Cardiac fibroblast (primary cell): ENCODE measurements at regions not wholly inside any gene's neighbourhood (a gene's known extent, or its start where the extent isn't known, plus 50 kb on each side); places are given as distances from the start of the nearest gene placed in this dataset.

Experiments
- DNase-seq, 2 donors: peaks; one replicate each; pipeline versions ENCODE4 v3.0.0 to v3.0.0-alpha.2; 2010; ENCODE audit warnings: low read depth in 2 of 2
- H3K4me3 ChIP-seq, 2 donors: replicated peaks in 1 of 2; 1 replicate in 1 of 2; 2 replicates in 1 of 2; pipeline ENCODE4 v1.5.1; 2011; ENCODE audit warnings: low read depth in 2 of 2, low read length in 2 of 2, mild to moderate bottlenecking in 2 of 2, moderate library complexity in 1 of 2
- TF ChIP-seq, protein P1 (sequence below): IDR thresholded peaks from one replicate; pipeline ENCODE4 v1.5.1; 2011; ENCODE audit warnings: low read depth, mild to moderate bottlenecking, low read length, inconsistent platforms

DNA sequence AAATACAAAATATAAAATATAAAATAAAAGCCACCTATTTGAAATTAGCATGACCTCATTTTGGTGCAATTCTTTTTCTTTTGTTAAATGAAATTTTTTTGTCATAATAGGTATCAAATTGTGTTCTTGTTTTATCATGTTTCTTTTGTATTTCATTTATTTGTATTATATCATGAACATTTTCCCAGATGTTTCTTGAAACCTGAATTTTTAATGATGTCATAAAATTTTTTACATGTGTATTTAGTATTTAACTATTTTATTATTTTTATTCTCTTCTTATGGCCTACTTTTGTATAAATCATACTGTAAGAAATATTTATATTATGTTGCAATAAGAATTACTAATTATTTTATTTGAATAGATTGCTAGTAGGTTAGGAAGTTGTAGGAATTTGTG lies 361.7 kb downstream of the TMEM161B start:
- no peak for DNase-seq
- H3K4me3 ChIP-seq: no peak overlapping the region
- TF ChIP-seq, protein P1, sequence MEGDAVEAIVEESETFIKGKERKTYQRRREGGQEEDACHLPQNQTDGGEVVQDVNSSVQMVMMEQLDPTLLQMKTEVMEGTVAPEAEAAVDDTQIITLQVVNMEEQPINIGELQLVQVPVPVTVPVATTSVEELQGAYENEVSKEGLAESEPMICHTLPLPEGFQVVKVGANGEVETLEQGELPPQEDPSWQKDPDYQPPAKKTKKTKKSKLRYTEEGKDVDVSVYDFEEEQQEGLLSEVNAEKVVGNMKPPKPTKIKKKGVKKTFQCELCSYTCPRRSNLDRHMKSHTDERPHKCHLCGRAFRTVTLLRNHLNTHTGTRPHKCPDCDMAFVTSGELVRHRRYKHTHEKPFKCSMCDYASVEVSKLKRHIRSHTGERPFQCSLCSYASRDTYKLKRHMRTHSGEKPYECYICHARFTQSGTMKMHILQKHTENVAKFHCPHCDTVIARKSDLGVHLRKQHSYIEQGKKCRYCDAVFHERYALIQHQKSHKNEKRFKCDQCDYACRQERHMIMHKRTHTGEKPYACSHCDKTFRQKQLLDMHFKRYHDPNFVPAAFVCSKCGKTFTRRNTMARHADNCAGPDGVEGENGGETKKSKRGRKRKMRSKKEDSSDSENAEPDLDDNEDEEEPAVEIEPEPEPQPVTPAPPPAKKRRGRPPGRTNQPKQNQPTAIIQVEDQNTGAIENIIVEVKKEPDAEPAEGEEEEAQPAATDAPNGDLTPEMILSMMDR: no peak

DNA sequence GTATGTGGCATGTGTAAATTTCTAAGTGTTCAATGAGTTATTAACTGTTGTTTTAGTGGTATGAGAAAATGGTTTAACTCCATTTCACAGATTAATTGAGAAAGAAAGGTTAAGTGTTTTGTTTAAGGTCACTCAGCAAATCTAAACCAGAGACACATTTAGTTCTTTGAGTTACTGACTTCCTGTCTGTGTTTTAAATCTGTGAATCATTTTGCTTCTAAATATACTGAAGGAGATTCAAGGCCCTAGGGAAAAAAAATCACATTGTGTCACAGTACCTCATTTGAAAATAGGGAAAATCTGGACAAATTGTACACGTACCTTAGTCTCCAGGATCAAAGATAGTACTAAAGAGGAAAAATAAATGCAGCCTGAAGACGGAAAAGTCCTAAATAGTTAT lies 368.2 kb downstream of the TMEM161B start:
- no peak overlapping the region for H3K4me3 ChIP-seq
- no peak for DNase-seq

DNA sequence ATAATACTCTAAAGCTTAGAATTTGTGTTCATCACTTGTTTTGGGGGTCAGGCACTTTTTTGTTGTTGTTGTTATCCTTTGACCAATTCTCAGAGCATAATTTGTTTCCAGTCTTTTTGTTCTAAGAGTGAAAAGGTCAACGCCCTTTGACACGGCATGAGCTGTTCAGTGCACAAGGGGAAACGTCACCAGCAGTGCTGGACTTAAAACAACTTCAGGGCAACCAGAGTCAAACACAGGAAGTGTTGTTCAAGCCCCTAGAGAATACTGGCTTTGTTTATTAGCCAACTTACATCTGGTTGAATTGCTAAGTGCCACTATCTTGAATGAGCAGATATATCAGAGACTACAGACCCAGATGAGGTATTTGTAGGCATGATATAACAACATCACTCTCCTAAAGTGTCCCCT lies 368.9 kb downstream of the TMEM161B start:
- H3K4me3 ChIP-seq: no peak overlapping the region
- TF ChIP-seq, protein P1: no peak
- DNase-seq: peak; percentile 2 to 5

More for the DNA sequence above, 368.2 kb downstream of the TMEM161B start:
- TF ChIP-seq, protein P1: no peak

DNA sequence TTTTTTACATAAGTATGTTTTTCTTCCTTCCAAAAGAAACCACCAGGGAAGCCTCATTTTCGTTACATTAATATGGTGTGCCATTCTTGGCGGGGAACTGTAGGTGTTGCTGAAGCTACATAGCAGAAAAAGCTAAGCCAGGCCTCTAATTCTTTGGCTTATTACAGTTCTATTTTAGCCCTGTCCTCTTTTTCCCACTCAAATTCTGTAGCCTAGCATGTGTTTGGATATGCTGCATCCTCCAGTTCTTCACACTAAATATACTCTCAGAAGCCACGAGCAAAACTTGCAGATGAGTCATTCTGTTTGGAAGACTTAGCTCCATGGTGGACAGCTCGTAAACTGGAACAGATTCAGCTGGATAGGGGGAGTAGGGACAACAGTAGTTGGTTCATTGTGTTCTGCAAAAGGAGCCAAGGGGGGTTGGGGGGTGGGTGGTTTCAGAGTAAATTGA lies 369.4 kb downstream of the TMEM161B start:
- no peak overlapping the region for H3K4me3 ChIP-seq
- TF ChIP-seq, protein P1: no peak
- DNase-seq: no peak

DNA sequence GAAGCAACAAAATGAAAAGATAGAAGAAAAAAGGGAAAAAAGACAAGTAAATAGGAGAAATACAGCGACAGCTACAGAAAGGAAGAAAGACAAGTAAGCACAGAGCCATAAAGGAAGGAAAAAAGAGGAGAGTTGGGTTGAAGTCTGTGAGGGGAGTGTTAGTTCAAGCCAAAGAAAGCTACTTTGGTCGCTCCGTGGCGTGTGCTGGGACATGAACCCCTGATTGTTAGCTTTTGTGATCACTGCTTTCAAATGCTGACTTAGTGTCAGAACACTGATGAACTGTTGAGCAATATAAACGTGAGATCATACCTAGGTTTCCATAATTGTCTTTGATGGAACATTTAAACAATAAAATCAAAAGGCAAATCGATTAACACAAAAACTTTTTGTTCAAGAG lies 370.1 kb downstream of the TMEM161B start:
- DNase-seq: no peak
- H3K4me3 ChIP-seq: no peak overlapping the region
- TF ChIP-seq, protein P1: no peak

DNA sequence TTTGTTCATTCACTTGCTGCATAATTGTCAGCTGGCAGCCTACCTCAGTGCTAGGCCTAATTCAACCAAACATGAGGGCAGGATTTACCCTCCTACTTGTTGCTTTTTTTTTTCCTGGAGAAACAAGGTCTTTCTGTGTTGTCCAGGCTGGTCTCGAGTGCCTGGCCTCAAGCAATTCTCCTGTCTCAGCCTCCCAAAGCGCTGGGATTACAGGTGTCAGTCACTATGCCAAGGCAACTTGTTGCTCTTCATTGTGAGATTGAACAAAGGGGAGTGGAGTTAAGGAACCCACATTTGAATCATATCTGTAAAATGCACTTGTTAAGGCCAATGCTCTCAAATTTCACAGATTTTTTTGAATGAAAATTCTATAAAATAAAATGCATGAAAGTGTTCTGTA lies 380.5 kb downstream of the TMEM161B start:
- DNase-seq: no peak

More for the DNA sequence above, 380.5 kb downstream of the TMEM161B start:
- H3K4me3 ChIP-seq: no peak overlapping the region
- TF ChIP-seq, protein P1: no peak
